ENCODE measurements at regions not wholly inside any gene's neighbourhood (a gene's known extent, or its start where the extent isn't known, plus 50 kb on each side); places are given as distances from the start of the nearest gene placed in this dataset.

DNA sequence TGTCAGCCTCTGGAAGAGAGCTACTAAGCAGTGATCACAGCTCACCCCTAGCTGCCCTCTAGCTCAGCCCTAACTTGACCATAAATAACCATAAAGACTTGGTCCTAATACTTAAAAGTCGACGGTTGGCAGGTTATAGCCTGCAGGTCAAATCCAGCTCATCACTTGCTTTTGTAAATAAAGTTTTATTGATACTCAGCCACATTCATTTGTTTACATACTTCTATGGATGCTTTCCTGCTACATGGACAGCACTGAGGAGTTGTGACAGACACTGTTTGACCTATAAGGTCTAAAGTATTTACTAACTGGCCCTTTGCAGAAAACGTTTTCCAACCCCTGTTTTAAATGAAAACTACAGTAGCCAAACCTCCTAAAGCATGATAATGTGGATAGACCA lies 151.6 kb upstream of the ASIC2 start:
- no peak for TF ChIP-seq TCF4 (CRISPR knock-in tag; IDR thresholded peaks at IDR 0.05; ENCODE audit: borderline replicate concordance)
- no peak for TF ChIP-seq CSRNP3 (CRISPR knock-in tag; IDR thresholded peaks at IDR 0.05)
- TF ChIP-seq OSR1 (CRISPR knock-in tag; IDR thresholded peaks at IDR 0.05), result no peak
- TF ChIP-seq GLIS3 (CRISPR knock-in tag; IDR thresholded peaks at IDR 0.05), result no peak
- no peak for TF ChIP-seq ZNF565 (CRISPR knock-in tag; conservative IDR thresholded peaks at IDR 0.05; ENCODE audit: low read depth)
- no peak for TF ChIP-seq ZNF70 (CRISPR knock-in tag; IDR thresholded peaks at IDR 0.05)
- TF ChIP-seq, protein P1, sequence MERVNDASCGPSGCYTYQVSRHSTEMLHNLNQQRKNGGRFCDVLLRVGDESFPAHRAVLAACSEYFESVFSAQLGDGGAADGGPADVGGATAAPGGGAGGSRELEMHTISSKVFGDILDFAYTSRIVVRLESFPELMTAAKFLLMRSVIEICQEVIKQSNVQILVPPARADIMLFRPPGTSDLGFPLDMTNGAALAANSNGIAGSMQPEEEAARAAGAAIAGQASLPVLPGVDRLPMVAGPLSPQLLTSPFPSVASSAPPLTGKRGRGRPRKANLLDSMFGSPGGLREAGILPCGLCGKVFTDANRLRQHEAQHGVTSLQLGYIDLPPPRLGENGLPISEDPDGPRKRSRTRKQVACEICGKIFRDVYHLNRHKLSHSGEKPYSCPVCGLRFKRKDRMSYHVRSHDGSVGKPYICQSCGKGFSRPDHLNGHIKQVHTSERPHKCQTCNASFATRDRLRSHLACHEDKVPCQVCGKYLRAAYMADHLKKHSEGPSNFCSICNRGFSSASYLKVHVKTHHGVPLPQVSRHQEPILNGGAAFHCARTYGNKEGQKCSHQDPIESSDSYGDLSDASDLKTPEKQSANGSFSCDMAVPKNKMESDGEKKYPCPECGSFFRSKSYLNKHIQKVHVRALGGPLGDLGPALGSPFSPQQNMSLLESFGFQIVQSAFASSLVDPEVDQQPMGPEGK (CRISPR knock-in tag; IDR thresholded peaks at IDR 0.05; ENCODE audit: borderline replicate concordance), result no peak
- no peak for TF ChIP-seq ZNF8 (CRISPR knock-in tag; IDR thresholded peaks at IDR 0.05)
- no peak for TF ChIP-seq TSHZ2 (CRISPR knock-in tag; IDR thresholded peaks at IDR 0.05)
- TF ChIP-seq TOX (CRISPR knock-in tag; IDR thresholded peaks at IDR 0.05; ENCODE audit: borderline replicate concordance), result no peak
- no peak for TF ChIP-seq ZC3H10 (CRISPR knock-in tag; IDR thresholded peaks at IDR 0.05)
- no peak for ATAC-seq

DNA sequence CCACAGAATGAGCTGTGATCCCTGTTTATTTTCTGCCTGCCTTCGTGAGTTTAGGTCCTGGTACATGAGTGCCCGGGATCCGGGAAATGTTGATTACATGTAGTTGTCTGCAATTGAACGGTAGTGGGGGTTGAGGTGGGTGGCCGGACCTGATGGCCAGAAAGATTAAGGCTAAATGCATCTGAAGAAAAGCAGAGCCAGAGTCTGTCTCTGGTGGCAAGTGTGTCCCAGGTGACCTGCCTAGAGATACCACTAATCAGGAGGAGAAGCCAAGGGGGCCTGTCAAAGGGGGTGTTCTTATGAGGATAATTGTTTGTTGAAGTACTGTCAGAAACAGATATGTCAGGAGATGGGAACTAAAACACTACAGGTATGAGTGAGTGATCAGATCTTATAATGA lies 154.0 kb upstream of the ASIC2 start:
- TF ChIP-seq SNAI2 (CRISPR knock-in tag; IDR thresholded peaks at IDR 0.05) (no peak), ZNF70 (CRISPR knock-in tag; IDR thresholded peaks at IDR 0.05) (no peak), CSRNP3 (CRISPR knock-in tag; IDR thresholded peaks at IDR 0.05) (no peak), BACH2 (CRISPR knock-in tag; IDR thresholded peaks at IDR 0.05; ENCODE audit: borderline replicate concordance) (no peak), TCF4 (CRISPR knock-in tag; IDR thresholded peaks at IDR 0.05; ENCODE audit: borderline replicate concordance) (no peak), TOX (CRISPR knock-in tag; IDR thresholded peaks at IDR 0.05; ENCODE audit: borderline replicate concordance) (no peak), ISL1 (CRISPR knock-in tag; IDR thresholded peaks at IDR 0.05) (no peak)
- TF ChIP-seq, protein P1 (CRISPR knock-in tag; IDR thresholded peaks at IDR 0.05; ENCODE audit: borderline replicate concordance), result no peak
- TF ChIP-seq, protein P2, sequence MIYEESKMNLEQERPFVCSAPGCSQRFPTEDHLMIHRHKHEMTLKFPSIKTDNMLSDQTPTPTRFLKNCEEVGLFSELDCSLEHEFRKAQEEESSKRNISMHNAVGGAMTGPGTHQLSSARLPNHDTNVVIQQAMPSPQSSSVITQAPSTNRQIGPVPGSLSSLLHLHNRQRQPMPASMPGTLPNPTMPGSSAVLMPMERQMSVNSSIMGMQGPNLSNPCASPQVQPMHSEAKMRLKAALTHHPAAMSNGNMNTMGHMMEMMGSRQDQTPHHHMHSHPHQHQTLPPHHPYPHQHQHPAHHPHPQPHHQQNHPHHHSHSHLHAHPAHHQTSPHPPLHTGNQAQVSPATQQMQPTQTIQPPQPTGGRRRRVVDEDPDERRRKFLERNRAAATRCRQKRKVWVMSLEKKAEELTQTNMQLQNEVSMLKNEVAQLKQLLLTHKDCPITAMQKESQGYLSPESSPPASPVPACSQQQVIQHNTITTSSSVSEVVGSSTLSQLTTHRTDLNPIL (CRISPR knock-in tag; IDR thresholded peaks at IDR 0.05; ENCODE audit: low read depth), result no peak

GRCh38 chr17:33451221-33451620 lies 158.1 kb upstream of the ASIC2 start:
- no peak for ATAC-seq
- TF ChIP-seq, protein P3, sequence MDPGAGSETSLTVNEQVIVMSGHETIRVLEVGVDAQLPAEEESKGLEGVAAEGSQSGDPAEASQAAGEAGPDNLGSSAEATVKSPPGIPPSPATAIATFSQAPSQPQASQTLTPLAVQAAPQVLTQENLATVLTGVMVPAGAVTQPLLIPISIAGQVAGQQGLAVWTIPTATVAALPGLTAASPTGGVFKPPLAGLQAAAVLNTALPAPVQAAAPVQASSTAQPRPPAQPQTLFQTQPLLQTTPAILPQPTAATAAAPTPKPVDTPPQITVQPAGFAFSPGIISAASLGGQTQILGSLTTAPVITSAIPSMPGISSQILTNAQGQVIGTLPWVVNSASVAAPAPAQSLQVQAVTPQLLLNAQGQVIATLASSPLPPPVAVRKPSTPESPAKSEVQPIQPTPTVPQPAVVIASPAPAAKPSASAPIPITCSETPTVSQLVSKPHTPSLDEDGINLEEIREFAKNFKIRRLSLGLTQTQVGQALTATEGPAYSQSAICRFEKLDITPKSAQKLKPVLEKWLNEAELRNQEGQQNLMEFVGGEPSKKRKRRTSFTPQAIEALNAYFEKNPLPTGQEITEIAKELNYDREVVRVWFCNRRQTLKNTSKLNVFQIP (CRISPR knock-in tag; IDR thresholded peaks at IDR 0.05; ENCODE audit: borderline replicate concordance, low read depth), result no peak
- TF ChIP-seq, protein P1 (CRISPR knock-in tag; IDR thresholded peaks at IDR 0.05; ENCODE audit: borderline replicate concordance), result no peak
- TF ChIP-seq, protein P2 (CRISPR knock-in tag; IDR thresholded peaks at IDR 0.05; ENCODE audit: low read depth), result no peak
- TF ChIP-seq ESRRG (CRISPR knock-in tag; IDR thresholded peaks at IDR 0.05), result no peak
- TF ChIP-seq PPARA (CRISPR knock-in tag; IDR thresholded peaks at IDR 0.05; ENCODE audit: borderline replicate concordance), result no peak
- TF ChIP-seq ZNF565 (CRISPR knock-in tag; conservative IDR thresholded peaks at IDR 0.05; ENCODE audit: low read depth), result no peak

More for the DNA sequence above, 154.0 kb upstream of the ASIC2 start:
- no peak for ATAC-seq
